ENCODE measurements at regions not wholly inside any gene's neighbourhood (a gene's known extent, or its start where the extent isn't known, plus 50 kb on each side); places are given as distances from the start of the nearest gene placed in this dataset.
"Not testable (repeated sequence)": the region's sequence is repeated elsewhere in the genome, so short reads cannot be mapped to it uniquely, and the experiment has no call there.

DNA sequence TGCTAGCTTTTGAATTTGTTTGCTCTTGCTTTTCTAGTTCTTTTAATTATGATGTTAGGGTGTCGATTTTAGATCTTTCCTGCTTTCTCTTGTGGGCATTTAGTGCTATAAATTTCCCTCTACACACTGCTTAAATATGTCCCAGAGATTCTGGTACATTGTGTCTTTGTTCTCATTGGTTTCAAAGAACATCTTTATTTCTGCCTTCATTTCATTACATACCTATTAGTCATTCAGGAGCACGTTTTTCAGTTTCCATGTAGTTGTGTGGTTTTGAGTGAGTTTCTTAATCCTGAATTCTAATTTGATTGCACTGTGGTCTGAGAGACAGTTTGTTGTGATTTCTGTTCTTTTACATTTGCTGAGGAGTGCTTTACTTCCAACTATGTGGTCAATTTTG is 51.2 kb upstream of the MB21D2 start:
- DNase-seq; intact Hi-C loops (cut with micrococcal nuclease); H3K4me1 Mint-ChIP-seq (ENCODE audit: low read depth); H3K36me3 Mint-ChIP-seq (ENCODE audit: low read depth); H3K4me3 Mint-ChIP-seq; H3K27ac Mint-ChIP-seq; H3K9me3 Mint-ChIP-seq; CTCF ChIA-PET: not testable (repeated sequence)
- H3K27me3 Mint-ChIP-seq (ENCODE audit: low read depth): peaks cover 11% of the 10 kb centered on the region

DNA sequence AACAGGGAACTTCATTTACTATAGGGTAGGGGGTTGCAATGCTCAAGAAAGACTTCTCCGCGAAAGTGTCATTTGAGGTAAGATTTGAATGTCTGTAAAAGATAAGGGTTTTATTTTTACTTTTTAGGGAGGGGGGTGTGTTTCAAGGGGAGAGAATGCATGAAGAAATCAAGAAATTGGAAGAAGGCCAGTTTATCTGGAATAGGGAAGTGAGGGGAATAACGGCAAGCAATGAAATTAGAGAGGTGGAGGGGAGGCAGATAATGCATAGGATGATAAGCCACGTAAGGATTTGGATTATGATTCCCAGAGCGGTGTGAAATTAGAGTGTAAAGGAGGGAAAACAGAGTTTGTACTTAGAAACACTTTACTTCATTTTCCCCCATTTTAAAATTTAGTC is 63.0 kb upstream of the MB21D2 start:
- Mint-ChIP-seq H3K4me1 (ENCODE audit: low read depth) (no peaks in the 10 kb centered on the region), H3K27me3 (ENCODE audit: low read depth) (peaks cover 4% of the 10 kb centered on the region), H3K9me3 (peaks cover 1% of the 10 kb centered on the region), H3K36me3 (ENCODE audit: low read depth) (no peaks in the 10 kb centered on the region), H3K27ac (no peak overlapping the region), H3K4me3 (no peak overlapping the region)
- no peak for DNase-seq
- CTCF ChIA-PET: no interaction called here
- intact Hi-C loops (cut with micrococcal nuclease): no loop called here

DNA sequence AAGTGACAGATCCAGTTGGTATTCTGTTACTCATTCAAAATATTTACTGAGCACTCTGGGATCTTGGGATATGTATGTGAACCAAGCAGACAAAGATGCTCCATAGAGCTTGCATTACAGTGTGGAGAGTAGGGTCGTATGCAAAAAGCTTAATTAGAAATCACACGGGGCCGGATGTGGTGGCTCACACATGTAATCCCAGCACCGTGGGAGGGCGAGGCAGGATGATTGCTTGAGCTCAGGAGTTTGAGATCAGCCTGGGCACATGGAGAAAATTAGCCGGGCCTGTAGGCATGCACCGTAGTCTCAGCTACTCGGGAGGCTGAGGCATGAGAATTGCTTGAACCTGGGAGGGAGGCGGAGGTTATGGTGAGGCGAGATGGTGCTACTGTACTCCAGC is 68.7 kb upstream of the MB21D2 start:
- CTCF ChIA-PET: interaction anchor here (0.6 kb wide), 2 partner anchors 193 to 1584 kb away, joined by 3 to 5 read pairs; no protein-coding TSS in a partner anchor
- no peak overlapping the region for H3K4me3 Mint-ChIP-seq
- H3K27me3 Mint-ChIP-seq (ENCODE audit: low read depth): no peaks in the 10 kb centered on the region
- H3K9me3 Mint-ChIP-seq: no peaks in the 10 kb centered on the region
- no peaks in the 10 kb centered on the region for H3K4me1 Mint-ChIP-seq (ENCODE audit: low read depth)
- H3K27ac Mint-ChIP-seq: no peak overlapping the region
- H3K36me3 Mint-ChIP-seq (ENCODE audit: low read depth): no peaks in the 10 kb centered on the region
- intact Hi-C loops (cut with micrococcal nuclease): no loop called here
- DNase-seq: no peak

DNA sequence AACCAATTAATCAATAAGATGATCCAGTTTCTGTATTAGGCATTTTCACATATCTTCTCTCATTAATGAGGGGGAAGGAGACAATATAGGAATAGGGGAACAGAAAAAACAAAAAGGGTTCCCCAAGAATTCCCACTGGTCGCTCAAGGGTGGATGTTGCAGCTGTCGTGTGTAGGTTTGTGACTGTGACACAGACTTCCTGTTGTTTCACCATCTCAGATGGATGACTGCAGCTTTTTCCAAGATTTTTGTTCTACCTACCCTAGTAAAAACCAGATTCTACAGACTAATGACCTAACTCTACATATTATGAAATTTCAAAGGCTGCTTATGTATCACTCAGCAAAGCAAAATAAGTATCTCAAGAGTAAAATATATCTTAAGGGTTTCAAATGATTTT is 73.7 kb upstream of the MB21D2 start:
- H3K36me3 Mint-ChIP-seq (ENCODE audit: low read depth): no peaks in the 10 kb centered on the region
- H3K27me3 Mint-ChIP-seq (ENCODE audit: low read depth): no peaks in the 10 kb centered on the region
- H3K9me3 Mint-ChIP-seq: no peaks in the 10 kb centered on the region
- intact Hi-C loops (cut with micrococcal nuclease): no loop called here
- H3K4me1 Mint-ChIP-seq (ENCODE audit: low read depth): peaks cover 4% of the 10 kb centered on the region
- no peak overlapping the region for H3K4me3 Mint-ChIP-seq
- CTCF ChIA-PET: no interaction called here
- DNase-seq: no peak
- H3K27ac Mint-ChIP-seq: no peak overlapping the region

- H3K9me3 Mint-ChIP-seq: no peaks in the 10 kb centered on the region
- no peak overlapping the region for H3K4me3 Mint-ChIP-seq
- H3K27me3 Mint-ChIP-seq (ENCODE audit: low read depth): no peaks in the 10 kb centered on the region
- DNase-seq: no peak
- H3K4me1 Mint-ChIP-seq (ENCODE audit: low read depth): peaks cover 4% of the 10 kb centered on the region
- CTCF ChIA-PET: no interaction called here
- intact Hi-C loops (cut with micrococcal nuclease): no loop called here
- H3K36me3 Mint-ChIP-seq (ENCODE audit: low read depth): no peaks in the 10 kb centered on the region
- H3K27ac Mint-ChIP-seq: no peak overlapping the region
Measured at GRCh38 chr3:192992361-192992760, 74.7 kb upstream of the MB21D2 start.

GRCh38 chr3:192993411-192993810 is 75.8 kb upstream of the MB21D2 start:
- H3K9me3 Mint-ChIP-seq: no peaks in the 10 kb centered on the region
- CTCF ChIA-PET: no interaction called here
- H3K36me3 Mint-ChIP-seq (ENCODE audit: low read depth): no peaks in the 10 kb centered on the region
- no peak overlapping the region for H3K4me3 Mint-ChIP-seq
- H3K27ac Mint-ChIP-seq: no peak overlapping the region
- H3K27me3 Mint-ChIP-seq (ENCODE audit: low read depth): no peaks in the 10 kb centered on the region
- H3K4me1 Mint-ChIP-seq (ENCODE audit: low read depth): peaks cover 4% of the 10 kb centered on the region
- intact Hi-C loops (cut with micrococcal nuclease): no loop called here
- no peak for DNase-seq

DNA sequence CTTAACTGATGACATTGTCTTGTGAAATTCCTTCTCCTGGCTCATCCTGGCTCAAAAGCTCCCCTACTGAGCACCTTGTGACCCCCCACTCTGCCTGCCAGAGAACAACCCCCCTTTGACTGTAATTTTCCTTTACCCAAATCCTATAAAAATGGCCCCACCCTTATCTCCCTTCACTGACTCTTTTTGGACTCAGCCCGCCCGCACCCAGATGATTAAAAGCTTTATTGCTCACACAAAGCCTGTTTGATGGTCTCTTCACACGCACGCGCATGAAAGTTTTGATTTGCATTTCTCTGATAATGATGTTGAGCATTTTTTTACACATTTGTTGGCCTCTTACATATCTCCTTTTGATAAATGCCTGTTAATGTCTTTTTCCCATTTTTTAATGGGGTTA is 83.5 kb upstream of the MB21D2 start:
- H3K27me3 Mint-ChIP-seq (ENCODE audit: low read depth); CTCF ChIA-PET; H3K9me3 Mint-ChIP-seq; H3K4me1 Mint-ChIP-seq (ENCODE audit: low read depth); H3K36me3 Mint-ChIP-seq (ENCODE audit: low read depth); H3K4me3 Mint-ChIP-seq; DNase-seq; intact Hi-C loops (cut with micrococcal nuclease); H3K27ac Mint-ChIP-seq: not testable (repeated sequence)

- H3K4me3 Mint-ChIP-seq; H3K4me1 Mint-ChIP-seq (ENCODE audit: low read depth); CTCF ChIA-PET; H3K9me3 Mint-ChIP-seq; H3K27me3 Mint-ChIP-seq (ENCODE audit: low read depth); H3K27ac Mint-ChIP-seq; intact Hi-C loops (cut with micrococcal nuclease); DNase-seq; H3K36me3 Mint-ChIP-seq (ENCODE audit: low read depth): not testable (repeated sequence)
Measured at GRCh38 chr3:193003624-193004023, 86.0 kb upstream of the MB21D2 start.

DNA sequence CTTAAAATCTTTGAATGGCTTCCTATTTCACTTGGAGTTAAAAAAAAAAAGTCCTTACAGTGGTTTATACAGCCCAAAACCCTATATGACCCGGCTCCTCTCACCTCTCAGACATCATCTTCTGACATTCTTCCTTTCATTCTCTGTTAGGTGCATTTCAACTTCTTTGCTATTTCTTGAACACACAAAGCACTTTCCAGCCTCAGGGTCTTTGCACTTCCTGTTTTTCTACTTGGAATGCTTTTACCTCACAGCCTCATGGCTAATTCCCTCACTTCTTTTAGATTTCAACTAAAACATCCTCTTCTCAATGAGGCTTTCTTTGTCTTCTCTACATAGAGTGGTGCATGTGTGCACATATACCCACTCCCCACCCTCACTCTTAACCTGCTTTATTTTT is 91.0 kb upstream of the MB21D2 start:
- intact Hi-C loops (cut with micrococcal nuclease): no loop called here
- peaks cover 5% of the 10 kb centered on the region for H3K4me1 Mint-ChIP-seq (ENCODE audit: low read depth)
- no peaks in the 10 kb centered on the region for H3K36me3 Mint-ChIP-seq (ENCODE audit: low read depth)
- DNase-seq: no peak
- CTCF ChIA-PET: no interaction called here
- no peak overlapping the region for H3K4me3 Mint-ChIP-seq
- peaks cover 8% of the 10 kb centered on the region for H3K9me3 Mint-ChIP-seq
- no peak overlapping the region for H3K27ac Mint-ChIP-seq
- peaks cover 4% of the 10 kb centered on the region for H3K27me3 Mint-ChIP-seq (ENCODE audit: low read depth)

GRCh38 chr3:193010191-193010590 is 92.5 kb upstream of the MB21D2 start:
- intact Hi-C loops (cut with micrococcal nuclease): no loop called here
- no peak overlapping the region for H3K4me3 Mint-ChIP-seq
- H3K9me3 Mint-ChIP-seq: peaks cover 8% of the 10 kb centered on the region
- H3K27ac Mint-ChIP-seq: no peak overlapping the region
- no peak for DNase-seq
- peaks cover 4% of the 10 kb centered on the region for H3K27me3 Mint-ChIP-seq (ENCODE audit: low read depth)
- H3K36me3 Mint-ChIP-seq (ENCODE audit: low read depth): no peaks in the 10 kb centered on the region
- H3K4me1 Mint-ChIP-seq (ENCODE audit: low read depth): peaks cover 5% of the 10 kb centered on the region
- CTCF ChIA-PET: no interaction called here

- no peaks in the 10 kb centered on the region for H3K4me1 Mint-ChIP-seq (ENCODE audit: low read depth)
- DNase-seq: no peak
- CTCF ChIA-PET: no interaction called here
- H3K9me3 Mint-ChIP-seq: peaks cover 8% of the 10 kb centered on the region
- intact Hi-C loops (cut with micrococcal nuclease): no loop called here
- H3K36me3 Mint-ChIP-seq (ENCODE audit: low read depth): no peaks in the 10 kb centered on the region
- no peak overlapping the region for H3K27ac Mint-ChIP-seq
- H3K27me3 Mint-ChIP-seq (ENCODE audit: low read depth): peaks cover 10% of the 10 kb centered on the region
- H3K4me3 Mint-ChIP-seq: no peak overlapping the region
Measured at GRCh38 chr3:193011958-193012357, 94.3 kb upstream of the MB21D2 start.

DNA sequence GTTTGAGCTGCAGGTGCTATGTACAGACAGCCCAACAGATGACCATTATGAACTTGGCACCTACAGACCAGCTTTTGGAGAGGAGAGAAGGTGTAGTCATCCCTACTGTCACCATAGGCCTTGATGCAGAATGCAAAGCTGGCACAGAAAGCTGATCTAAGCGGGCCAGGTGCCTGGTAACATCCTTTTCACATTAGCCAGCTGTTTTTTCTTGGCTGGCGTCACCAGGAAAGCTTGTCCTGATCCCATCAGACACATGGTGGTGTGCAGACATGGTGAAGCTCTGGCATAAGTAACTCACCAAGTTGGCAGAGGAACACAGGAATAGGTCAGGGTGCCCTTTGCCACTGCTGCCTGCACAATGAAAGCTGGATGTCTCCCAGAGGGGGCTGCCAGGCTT is 97.2 kb upstream of the MB21D2 start:
- CTCF ChIA-PET: no interaction called here
- Mint-ChIP-seq H3K4me1 (ENCODE audit: low read depth) (no peaks in the 10 kb centered on the region), H3K27me3 (ENCODE audit: low read depth) (peaks cover 7% of the 10 kb centered on the region), H3K27ac (no peak overlapping the region), H3K36me3 (ENCODE audit: low read depth) (no peaks in the 10 kb centered on the region), H3K4me3 (no peak overlapping the region), H3K9me3 (peaks cover 8% of the 10 kb centered on the region)
- DNase-seq: no peak
- intact Hi-C loops (cut with micrococcal nuclease): no loop called here

GRCh38 chr3:193016437-193016901 is 98.8 kb upstream of the MB21D2 start:
- intact Hi-C loops (cut with micrococcal nuclease): no loop called here
- Mint-ChIP-seq H3K27ac (no peak overlapping the region), H3K4me1 (ENCODE audit: low read depth) (no peaks in the 10 kb centered on the region), H3K36me3 (ENCODE audit: low read depth) (no peaks in the 10 kb centered on the region), H3K4me3 (no peak overlapping the region), H3K27me3 (ENCODE audit: low read depth) (peaks cover 7% of the 10 kb centered on the region), H3K9me3 (peaks cover 8% of the 10 kb centered on the region)
- CTCF ChIA-PET: no interaction called here
- DNase-seq: no peak

GRCh38 chr3:193021506-193022010 is 103.9 kb upstream of the MB21D2 start:
- DNase-seq: no peak
- no peaks in the 10 kb centered on the region for H3K27me3 Mint-ChIP-seq (ENCODE audit: low read depth)
- H3K27ac Mint-ChIP-seq: no peak overlapping the region
- H3K36me3 Mint-ChIP-seq (ENCODE audit: low read depth): no peaks in the 10 kb centered on the region
- no peak overlapping the region for H3K4me3 Mint-ChIP-seq
- no peaks in the 10 kb centered on the region for H3K9me3 Mint-ChIP-seq
- intact Hi-C loops (cut with micrococcal nuclease): no loop called here
- no peaks in the 10 kb centered on the region for H3K4me1 Mint-ChIP-seq (ENCODE audit: low read depth)
- CTCF ChIA-PET: no interaction called here
